ENCODE measurements at regions not wholly inside any gene's neighbourhood (a gene's known extent, or its start where the extent isn't known, plus 50 kb on each side); places are given as distances from the start of the nearest gene placed in this dataset.

DNA sequence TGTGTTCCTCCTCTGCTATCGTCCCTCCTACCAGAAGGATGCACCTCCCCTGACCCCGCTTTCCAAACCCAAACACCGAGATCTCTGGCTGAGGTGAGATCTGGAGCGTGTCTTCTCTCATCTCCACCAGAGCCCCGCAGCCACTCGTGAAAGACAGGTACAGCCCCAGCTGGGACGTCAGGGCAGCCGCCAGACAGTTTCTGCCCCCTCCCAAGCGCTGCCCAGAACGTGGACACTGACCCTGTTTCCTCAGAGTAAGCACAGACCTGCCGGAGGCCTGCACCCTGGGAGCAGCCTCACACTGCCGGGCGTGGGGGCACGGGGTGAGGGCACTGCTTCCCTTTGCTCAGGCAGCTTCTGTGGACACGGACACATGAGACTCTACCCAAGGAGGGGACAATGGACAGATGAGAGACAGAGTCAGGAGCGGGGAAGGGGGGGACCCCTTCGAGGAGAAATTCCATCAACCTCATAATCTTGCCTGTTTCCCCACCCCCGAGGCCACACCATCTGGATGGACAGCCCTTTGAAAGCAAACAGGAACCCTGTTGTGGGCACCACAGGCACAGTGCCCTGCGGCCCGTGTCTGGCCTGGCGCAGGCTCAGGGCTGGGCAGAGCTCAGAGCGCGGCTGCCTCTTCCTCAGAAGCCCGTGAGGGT, 210.6 kb downstream of the DLL1 start:
- no peaks in the 10 kb centered on the region for H3K27me3 ChIP-seq (ENCODE audit: control insufficient read depth in 1 of 2, insufficient read depth in 2 of 2, low read length in 2 of 2)
- peaks cover 1% of the 10 kb centered on the region for H3K4me1 ChIP-seq (ENCODE audit: insufficient read depth, low read length)
- no peak overlapping the region for H3K27ac ChIP-seq (ENCODE audit: low read depth, low read length)
- H3K9ac ChIP-seq (ENCODE audit: low read length) = no peak overlapping the region
- H3K9me3 ChIP-seq (ENCODE audit: low read length) = no peaks in the 10 kb centered on the region
- no peak overlapping the region for H3K4me3 ChIP-seq (ENCODE audit: low read depth in 1 of 2, low read length in 2 of 2)
- no peaks in the 10 kb centered on the region for H3K36me3 ChIP-seq (ENCODE audit: insufficient read depth, low read length)

DNA sequence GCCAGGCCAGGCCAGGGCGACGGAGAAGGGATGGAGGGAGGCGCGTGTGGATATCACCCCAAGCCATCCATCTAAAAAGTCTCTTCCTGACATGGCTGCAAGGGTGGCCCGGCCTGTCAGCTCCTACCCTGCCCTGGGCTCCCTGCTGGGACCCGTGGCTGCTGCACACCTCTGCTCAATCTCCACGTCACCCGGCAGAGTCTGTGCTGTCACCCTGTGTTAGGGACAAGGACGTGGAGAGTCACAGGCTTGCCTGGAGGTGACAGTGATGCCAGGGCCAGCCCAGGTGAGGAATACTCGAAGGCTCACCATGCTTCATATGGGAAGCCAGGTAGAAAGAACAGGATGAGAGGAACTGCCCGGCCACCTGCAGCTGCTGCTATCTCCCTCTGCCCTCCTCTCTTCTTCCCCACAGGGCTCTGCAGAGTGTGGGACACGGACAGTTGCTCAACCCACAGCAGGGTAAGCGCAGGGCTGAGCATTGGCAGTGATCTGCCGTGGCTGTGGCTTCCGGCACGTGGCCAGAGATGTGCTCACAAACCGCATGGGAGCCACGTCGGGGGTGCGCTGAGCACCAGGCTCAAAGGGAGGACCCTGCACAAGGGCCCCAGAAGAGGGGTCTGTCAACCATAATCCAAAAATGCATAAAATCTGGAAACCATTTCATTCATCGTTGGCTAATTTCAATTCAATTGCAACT, 214.3 kb downstream of the DLL1 start:
- H3K27ac ChIP-seq (ENCODE audit: low read depth, low read length) = no peak overlapping the region
- H3K4me3 ChIP-seq (ENCODE audit: low read depth in 1 of 2, low read length in 2 of 2) = no peak overlapping the region
- H3K27me3 ChIP-seq (ENCODE audit: control insufficient read depth in 1 of 2, insufficient read depth in 2 of 2, low read length in 2 of 2) = no peaks in the 10 kb centered on the region
- no peak overlapping the region for H3K9ac ChIP-seq (ENCODE audit: low read length)
- H3K9me3 ChIP-seq (ENCODE audit: low read length) = no peaks in the 10 kb centered on the region
- H3K4me1 ChIP-seq (ENCODE audit: insufficient read depth, low read length) = no peaks in the 10 kb centered on the region
- no peaks in the 10 kb centered on the region for H3K36me3 ChIP-seq (ENCODE audit: insufficient read depth, low read length)

DNA sequence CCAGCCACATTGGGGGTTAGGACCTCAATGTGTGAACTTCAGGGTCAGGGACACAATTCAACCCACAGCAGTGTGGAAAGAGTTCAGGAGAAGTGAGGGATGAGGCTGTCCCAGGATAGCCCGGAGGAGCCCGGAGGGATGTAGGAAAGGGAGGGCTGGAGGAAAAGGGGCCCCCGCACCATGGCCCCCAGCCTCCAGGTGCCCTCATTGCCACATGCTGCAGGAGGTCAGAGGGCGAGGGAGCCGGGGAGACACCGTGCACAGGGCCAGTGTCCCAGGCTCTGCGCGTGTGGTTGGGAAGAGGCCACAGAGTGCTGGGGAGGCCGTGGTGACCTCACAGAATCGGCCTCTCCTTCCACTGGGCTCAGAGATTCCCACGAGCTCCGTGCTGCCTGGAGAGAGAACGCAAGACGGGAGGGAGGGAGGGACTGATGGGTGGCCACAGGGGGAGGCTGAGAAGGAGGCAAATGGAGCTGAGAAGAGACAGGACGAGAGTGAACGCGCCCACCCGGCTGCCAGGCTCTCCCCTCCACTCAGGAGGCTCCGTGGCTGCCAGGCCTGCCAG, 215.1 kb downstream of the DLL1 start:
- Histone ChIP-seq H3K9ac (ENCODE audit: low read length) (no peak overlapping the region), H3K27ac (ENCODE audit: low read depth, low read length) (no peak overlapping the region), H3K9me3 (ENCODE audit: low read length) (no peaks in the 10 kb centered on the region), H3K4me3 (ENCODE audit: low read depth in 1 of 2, low read length in 2 of 2) (no peak overlapping the region), H3K4me1 (ENCODE audit: insufficient read depth, low read length) (no peaks in the 10 kb centered on the region), H3K27me3 (ENCODE audit: control insufficient read depth in 1 of 2, insufficient read depth in 2 of 2, low read length in 2 of 2) (no peaks in the 10 kb centered on the region), H3K36me3 (ENCODE audit: insufficient read depth, low read length) (no peaks in the 10 kb centered on the region)

DNA sequence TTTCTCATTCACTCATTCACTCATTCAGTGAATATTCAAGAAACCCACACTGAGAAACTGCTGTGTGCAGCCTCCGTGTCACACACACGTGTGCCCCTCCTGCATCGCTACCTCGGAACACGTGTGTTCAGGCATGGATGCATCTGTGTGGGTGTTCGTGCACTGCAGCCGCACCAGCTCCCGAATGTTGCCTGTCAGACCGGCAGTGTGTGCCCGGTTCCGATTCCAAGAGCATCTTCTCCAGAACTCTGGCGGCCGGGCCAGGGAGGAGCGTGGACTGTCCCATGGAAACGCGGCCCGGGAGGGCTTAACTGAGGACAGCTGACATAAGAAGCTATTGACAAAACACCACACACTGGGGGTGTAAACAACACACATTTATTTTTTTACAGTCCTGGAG, 216.0 kb downstream of the DLL1 start:
- Histone ChIP-seq H3K9me3 (ENCODE audit: low read length) (no peaks in the 10 kb centered on the region), H3K4me1 (ENCODE audit: insufficient read depth, low read length) (no peaks in the 10 kb centered on the region), H3K27me3 (ENCODE audit: control insufficient read depth in 1 of 2, insufficient read depth in 2 of 2, low read length in 2 of 2) (no peaks in the 10 kb centered on the region), H3K9ac (ENCODE audit: low read length) (no peak overlapping the region), H3K4me3 (ENCODE audit: low read depth in 1 of 2, low read length in 2 of 2) (no peak overlapping the region), H3K36me3 (ENCODE audit: insufficient read depth, low read length) (no peaks in the 10 kb centered on the region), H3K27ac (ENCODE audit: low read depth, low read length) (no peak overlapping the region)

- no peak overlapping the region for H3K27ac ChIP-seq (ENCODE audit: low read depth, low read length)
These were observed 216.4 kb downstream of the DLL1 start for GRCh38 chr6:170074435-170074834.

DNA sequence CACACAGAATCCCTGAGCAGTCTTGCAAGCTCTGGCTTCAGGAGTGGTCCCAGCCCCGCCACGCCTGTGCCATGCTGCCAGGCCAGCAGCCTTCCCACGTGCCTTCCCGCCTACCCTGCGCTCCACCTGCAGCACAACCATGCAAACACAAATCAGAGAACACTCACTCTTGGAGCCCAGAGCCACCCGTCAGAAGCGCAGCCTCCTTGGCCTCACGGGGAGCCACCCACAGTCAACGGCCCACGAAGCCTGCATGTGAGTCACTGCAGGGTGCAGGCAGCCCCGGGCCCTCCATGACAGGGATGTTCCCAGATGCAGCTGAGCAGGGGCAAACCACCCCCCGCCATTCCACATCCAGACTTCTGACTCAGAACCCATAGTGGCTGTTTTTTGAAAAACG, 217.0 kb downstream of the DLL1 start:
- Histone ChIP-seq H3K4me3 (ENCODE audit: low read depth in 1 of 2, low read length in 2 of 2) (no peak overlapping the region), H3K36me3 (ENCODE audit: insufficient read depth, low read length) (no peaks in the 10 kb centered on the region), H3K27ac (ENCODE audit: low read depth, low read length) (no peak overlapping the region), H3K9me3 (ENCODE audit: low read length) (no peaks in the 10 kb centered on the region), H3K4me1 (ENCODE audit: insufficient read depth, low read length) (no peaks in the 10 kb centered on the region), H3K9ac (ENCODE audit: low read length) (no peak overlapping the region), H3K27me3 (ENCODE audit: control insufficient read depth in 1 of 2, insufficient read depth in 2 of 2, low read length in 2 of 2) (no peaks in the 10 kb centered on the region)

More at GRCh38 chr6:170074435-170074834, 216.4 kb downstream of the DLL1 start:
- Histone ChIP-seq H3K9me3 (ENCODE audit: low read length) (no peaks in the 10 kb centered on the region), H3K36me3 (ENCODE audit: insufficient read depth, low read length) (no peaks in the 10 kb centered on the region), H3K9ac (ENCODE audit: low read length) (no peak overlapping the region), H3K4me3 (ENCODE audit: low read depth in 1 of 2, low read length in 2 of 2) (no peak overlapping the region), H3K4me1 (ENCODE audit: insufficient read depth, low read length) (no peaks in the 10 kb centered on the region), H3K27me3 (ENCODE audit: control insufficient read depth in 1 of 2, insufficient read depth in 2 of 2, low read length in 2 of 2) (no peaks in the 10 kb centered on the region)

- no peak overlapping the region for H3K9ac ChIP-seq (ENCODE audit: low read length)
- H3K27ac ChIP-seq (ENCODE audit: low read depth, low read length) = no peak overlapping the region
- no peaks in the 10 kb centered on the region for H3K36me3 ChIP-seq (ENCODE audit: insufficient read depth, low read length)
- no peaks in the 10 kb centered on the region for H3K4me1 ChIP-seq (ENCODE audit: insufficient read depth, low read length)
- no peaks in the 10 kb centered on the region for H3K9me3 ChIP-seq (ENCODE audit: low read length)
- H3K27me3 ChIP-seq (ENCODE audit: control insufficient read depth in 1 of 2, insufficient read depth in 2 of 2, low read length in 2 of 2) = no peaks in the 10 kb centered on the region
- no peak overlapping the region for H3K4me3 ChIP-seq (ENCODE audit: low read depth in 1 of 2, low read length in 2 of 2)
These were observed 218.6 kb downstream of the DLL1 start for GRCh38 chr6:170072246-170072645.

DNA sequence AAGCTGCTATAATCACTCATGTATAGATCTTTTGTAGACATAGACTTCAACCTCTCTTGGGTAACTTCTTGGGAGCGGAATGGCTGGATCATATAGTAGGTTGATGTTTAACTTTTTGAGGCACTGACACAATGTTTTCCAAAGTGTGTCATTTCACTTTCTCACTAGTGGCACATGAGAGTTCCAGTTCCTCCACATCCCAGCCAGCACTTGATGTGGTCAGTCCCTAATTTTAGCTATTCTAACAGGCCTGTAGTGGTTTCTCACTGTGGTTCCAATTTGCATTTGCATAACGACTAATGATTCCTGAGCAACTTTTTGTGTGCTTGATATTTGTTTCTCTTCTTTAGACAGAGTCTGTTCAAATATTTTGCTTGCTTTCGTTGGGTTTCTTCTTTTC, 221.3 kb downstream of the DLL1 start:
- Histone ChIP-seq H3K4me1 (ENCODE audit: insufficient read depth, low read length) (no peaks in the 10 kb centered on the region), H3K27me3 (ENCODE audit: control insufficient read depth in 1 of 2, insufficient read depth in 2 of 2, low read length in 2 of 2) (no peaks in the 10 kb centered on the region), H3K4me3 (ENCODE audit: low read depth in 1 of 2, low read length in 2 of 2) (no peak overlapping the region), H3K36me3 (ENCODE audit: insufficient read depth, low read length) (no peaks in the 10 kb centered on the region), H3K9ac (ENCODE audit: low read length) (no peak overlapping the region), H3K9me3 (ENCODE audit: low read length) (no peaks in the 10 kb centered on the region), H3K27ac (ENCODE audit: low read depth, low read length) (no peak overlapping the region)

GRCh38 chr6:170068496-170068895, 222.4 kb downstream of the DLL1 start:
- Histone ChIP-seq H3K36me3 (ENCODE audit: insufficient read depth, low read length) (no peaks in the 10 kb centered on the region), H3K4me1 (ENCODE audit: insufficient read depth, low read length) (no peaks in the 10 kb centered on the region), H3K9ac (ENCODE audit: low read length) (no peak overlapping the region), H3K9me3 (ENCODE audit: low read length) (no peaks in the 10 kb centered on the region), H3K4me3 (ENCODE audit: low read depth in 1 of 2, low read length in 2 of 2) (no peak overlapping the region), H3K27me3 (ENCODE audit: control insufficient read depth in 1 of 2, insufficient read depth in 2 of 2, low read length in 2 of 2) (no peaks in the 10 kb centered on the region), H3K27ac (ENCODE audit: low read depth, low read length) (no peak overlapping the region)

DNA sequence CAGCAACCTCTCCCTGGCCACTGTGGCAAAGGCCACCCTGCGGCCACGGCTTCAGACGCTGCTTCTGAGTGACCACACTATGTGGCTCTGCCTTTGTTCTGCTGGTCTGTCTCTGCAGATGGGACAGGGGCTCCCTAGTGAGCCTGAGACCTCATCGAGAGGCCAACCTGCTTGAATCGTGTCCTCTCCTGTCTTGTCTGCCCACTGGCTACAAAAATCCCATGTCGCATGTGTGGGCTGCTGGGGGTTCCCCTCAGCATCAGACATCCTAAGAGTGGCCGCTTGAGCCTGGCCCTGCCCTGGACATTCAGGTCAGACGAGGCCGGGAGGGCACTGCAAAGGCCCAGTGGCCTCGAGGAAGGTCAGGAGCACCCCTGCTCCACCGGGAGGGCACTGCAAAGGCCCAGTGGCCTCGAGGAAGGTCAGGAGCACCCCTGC, 222.9 kb downstream of the DLL1 start:
- H3K27ac ChIP-seq (ENCODE audit: low read depth, low read length) = no peak overlapping the region

DNA sequence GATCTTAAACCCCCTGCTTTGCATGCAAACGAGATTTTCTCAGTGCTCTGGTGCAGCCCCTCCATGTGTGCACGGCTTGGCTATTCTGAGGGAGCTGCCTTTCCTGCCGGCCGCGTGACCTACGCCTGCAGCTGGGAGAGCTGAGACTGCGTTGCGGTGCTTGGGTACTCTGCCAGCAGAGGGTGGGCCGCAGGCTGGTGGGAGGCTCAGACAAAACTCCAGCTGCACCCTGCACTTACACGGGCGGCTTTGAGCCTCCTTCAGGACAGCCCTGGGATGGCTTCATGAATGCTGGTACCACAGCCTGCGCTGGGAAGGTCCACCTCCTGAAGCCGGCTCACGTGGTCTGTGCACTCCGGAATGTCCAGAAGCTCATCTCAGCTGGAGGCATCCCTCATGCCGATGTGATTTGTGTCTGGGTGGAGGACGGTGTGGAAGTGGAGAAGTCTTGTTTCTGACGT, 223.7 kb downstream of the DLL1 start:
- H3K27me3 ChIP-seq (ENCODE audit: control insufficient read depth in 1 of 2, insufficient read depth in 2 of 2, low read length in 2 of 2) = no peaks in the 10 kb centered on the region
- no peaks in the 10 kb centered on the region for H3K36me3 ChIP-seq (ENCODE audit: insufficient read depth, low read length)
- no peaks in the 10 kb centered on the region for H3K9me3 ChIP-seq (ENCODE audit: low read length)
- H3K27ac ChIP-seq (ENCODE audit: low read depth, low read length) = no peak overlapping the region
- H3K4me1 ChIP-seq (ENCODE audit: insufficient read depth, low read length) = no peaks in the 10 kb centered on the region
- H3K4me3 ChIP-seq (ENCODE audit: low read depth in 1 of 2, low read length in 2 of 2) = no peak overlapping the region
- no peak overlapping the region for H3K9ac ChIP-seq (ENCODE audit: low read length)

More for the DNA sequence above, 222.9 kb downstream of the DLL1 start:
- no peak overlapping the region for H3K4me3 ChIP-seq (ENCODE audit: low read depth in 1 of 2, low read length in 2 of 2)
- H3K9me3 ChIP-seq (ENCODE audit: low read length) = no peaks in the 10 kb centered on the region
- no peaks in the 10 kb centered on the region for H3K4me1 ChIP-seq (ENCODE audit: insufficient read depth, low read length)
- H3K36me3 ChIP-seq (ENCODE audit: insufficient read depth, low read length) = no peaks in the 10 kb centered on the region
- no peaks in the 10 kb centered on the region for H3K27me3 ChIP-seq (ENCODE audit: control insufficient read depth in 1 of 2, insufficient read depth in 2 of 2, low read length in 2 of 2)
- no peak overlapping the region for H3K9ac ChIP-seq (ENCODE audit: low read length)

All from muscle layer of colon (tissue), 2 donors.